Smooth muscle cell (in vitro differentiated cells): ENCODE measurements at regions not wholly inside any gene's neighbourhood (a gene's known extent, or its start where the extent isn't known, plus 50 kb on each side); places are given as distances from the start of the nearest gene placed in this dataset.

Experiments
- DNase-seq: peaks from one replicate; lab custom pipeline; 2025; ENCODE audit not compliant: unreplicated experiment; lab: John Stamatoyannopoulos, UW
- H2AFZ ChIP-seq: fragments of 200-600 bp; sonication (generic); 2 replicates; pipeline ENCODE4 v1.6.0; 2016; ENCODE audit warnings: antibody characterized with exemption, low read depth, mild to moderate bottlenecking
- H3F3A ChIP-seq: fragments of 200-600 bp; sonication (generic); 2 replicates; pipeline ENCODE4 v1.6.0; 2017; ENCODE audit warnings: antibody characterized with exemption, low read depth
- H3K27ac ChIP-seq: fragments of 200-600 bp; sonication (generic); 2 replicates; pipeline ENCODE4 v1.5.1; 2016; ENCODE audit warnings: low read depth, mild to moderate bottlenecking
- H3K27me3 ChIP-seq: fragments of 200-600 bp; sonication (generic); 2 replicates; pipeline ENCODE4 v1.6.1; 2016; ENCODE audit warnings: low read depth, mild to moderate bottlenecking
- H3K36me3 ChIP-seq: fragments of 200-600 bp; sonication (generic); 2 replicates; pipeline ENCODE4 v1.5.1; 2016; ENCODE audit warnings: low read depth
- H3K4me1 ChIP-seq: fragments of 200-600 bp; sonication (generic); 2 replicates; pipeline ENCODE4 v1.5.1; 2016; ENCODE audit warnings: low read depth
- H3K4me2 ChIP-seq: fragments of 200-600 bp; sonication (generic); 2 replicates; pipeline ENCODE4 v1.6.0; 2016; ENCODE audit warnings: mild to moderate bottlenecking
- H3K4me3 ChIP-seq: fragments of 200-600 bp; sonication (generic); 2 replicates; pipeline ENCODE4 v1.5.1; 2016; ENCODE audit warnings: mild to moderate bottlenecking
- H3K79me2 ChIP-seq: fragments of 200-600 bp; sonication (generic); 2 replicates; pipeline ENCODE4 v1.6.0; 2016; ENCODE audit warnings: low read depth, mild to moderate bottlenecking
- H3K9ac ChIP-seq: fragments of 200-600 bp; sonication (generic); 2 replicates; pipeline ENCODE4 v1.6.0; 2016; ENCODE audit warnings: low read depth
- H3K9me3 ChIP-seq: fragments of 200-600 bp; sonication (generic); replicated peaks from 2 replicates; pipeline ENCODE4 v1.5.1; 2016; ENCODE audit warnings: low read depth
- H4K20me1 ChIP-seq: fragments of 200-600 bp; sonication (generic); 2 replicates; pipeline ENCODE4 v1.6.0; 2016; ENCODE audit warnings: low read depth
- CTCF ChIP-seq: fragments of 200-600 bp; sonication (generic); IDR thresholded peaks from 2 replicates; pipeline ENCODE4 v1.5.1; 2017; ENCODE audit warnings: borderline replicate concordance, mild to moderate bottlenecking, antibody characterized with exemption; ENCODE audit not compliant: insufficient read depth, poor library complexity, severe bottlenecking
- WGBS: methylation state at CpG from one replicate; pipeline ENCODE4 v1.1.7; 2016; ENCODE audit warnings: low lambda C conversion rate; 5-methylcytosine and 5-hydroxymethylcytosine counted together

- no peaks in the 10 kb centered on the region for H3K36me3 ChIP-seq
- no peak overlapping the region for H3K9ac ChIP-seq
- WGBS = 0% methylated on average over 1 of the region's 1 CpG
- no peaks in the 10 kb centered on the region for H3K27me3 ChIP-seq
- peaks cover 38% of the 10 kb centered on the region for H4K20me1 ChIP-seq
- H3K9me3 ChIP-seq = no peaks in the 10 kb centered on the region
- no peak for TF ChIP-seq CTCF
- H3K4me1 ChIP-seq = no peaks in the 10 kb centered on the region
- H3K27ac ChIP-seq = no peak overlapping the region
- H3K4me2 ChIP-seq = no peak overlapping the region
- no peak overlapping the region for H3K4me3 ChIP-seq
- H3F3A ChIP-seq = no peaks in the 10 kb centered on the region
- H3K79me2 ChIP-seq = peaks cover 18% of the 10 kb centered on the region
- no peak for DNase-seq
- H2AFZ ChIP-seq = no peak overlapping the region
Measured at GRCh38 chr18:46243095-46243494, 138.9 kb downstream of the HAUS1 start.

- Histone ChIP-seq H3K9ac (no peak overlapping the region), H3K36me3 (no peaks in the 10 kb centered on the region), H3K79me2 (peaks cover 18% of the 10 kb centered on the region), H3K27me3 (no peaks in the 10 kb centered on the region), H3F3A (no peaks in the 10 kb centered on the region), H3K4me1 (no peaks in the 10 kb centered on the region), H3K4me2 (no peak overlapping the region), H3K9me3 (no peaks in the 10 kb centered on the region), H3K27ac (no peak overlapping the region), H4K20me1 (peaks cover 33% of the 10 kb centered on the region), H3K4me3 (no peak overlapping the region), H2AFZ (no peak overlapping the region)
- no peak for DNase-seq
- WGBS = 93% methylated on average over 3 of the region's 3 CpGs
- no peak for TF ChIP-seq CTCF
Measured at GRCh38 chr18:46243673-46244072, 139.5 kb downstream of the HAUS1 start.

GRCh38 chr18:46246101-46246500, 141.9 kb downstream of the HAUS1 start:
- H2AFZ ChIP-seq = no peak overlapping the region
- DNase-seq = no peak
- no peak overlapping the region for H3K4me3 ChIP-seq
- no peaks in the 10 kb centered on the region for H3K36me3 ChIP-seq
- no peak overlapping the region for H3K4me2 ChIP-seq
- no peaks in the 10 kb centered on the region for H3K27me3 ChIP-seq
- no peak overlapping the region for H3K27ac ChIP-seq
- peaks cover 18% of the 10 kb centered on the region for H3K79me2 ChIP-seq
- H3K4me1 ChIP-seq = no peaks in the 10 kb centered on the region
- H3K9ac ChIP-seq = no peak overlapping the region
- no peaks in the 10 kb centered on the region for H3F3A ChIP-seq
- TF ChIP-seq CTCF = no peak
- no peaks in the 10 kb centered on the region for H3K9me3 ChIP-seq
- WGBS = 93% methylated on average over 2 of the region's 2 CpGs
- peaks cover 25% of the 10 kb centered on the region for H4K20me1 ChIP-seq

- WGBS = 99% methylated on average over 3 of the region's 3 CpGs
- H3K27ac ChIP-seq = no peak overlapping the region
- H3K4me1 ChIP-seq = no peaks in the 10 kb centered on the region
- no peaks in the 10 kb centered on the region for H3K27me3 ChIP-seq
- TF ChIP-seq CTCF = no peak
- H3K79me2 ChIP-seq = peaks cover 15% of the 10 kb centered on the region
- no peak overlapping the region for H3K4me3 ChIP-seq
- H3K9me3 ChIP-seq = no peaks in the 10 kb centered on the region
- no peaks in the 10 kb centered on the region for H3K36me3 ChIP-seq
- H3K9ac ChIP-seq = no peak overlapping the region
- no peak overlapping the region for H2AFZ ChIP-seq
- H3K4me2 ChIP-seq = no peak overlapping the region
- DNase-seq = no peak
- H4K20me1 ChIP-seq = peaks cover 22% of the 10 kb centered on the region
- H3F3A ChIP-seq = no peaks in the 10 kb centered on the region
Measured at GRCh38 chr18:46247942-46248341, 143.8 kb downstream of the HAUS1 start.
